Thyroid gland (tissue), 4 donors: ENCODE measurements at regions not wholly inside any gene's neighbourhood (a gene's known extent, or its start where the extent isn't known, plus 50 kb on each side); places are given as distances from the start of the nearest gene placed in this dataset.

Source experiments
- POLR2A ChIP-seq, 2 donors: fragments of 450-650 bp; IDR thresholded peaks; one replicate each; pipeline ENCODE4 v1.6.1; 2017; ENCODE audit warnings: antibody characterized with exemption in 2 of 2, mild to moderate bottlenecking in 2 of 2, moderate library complexity in 1 of 2
- TF ChIP-seq, protein P1 (sequence below), 6 experiments: fragments of 200-600 bp in 3 of 6; fragments of 450-650 bp in 3 of 6; sonication (generic) in 3 of 6; IDR thresholded peaks; one replicate each; pipeline ENCODE4 v1.5.1; 2016 to 2019; ENCODE audit warnings: antibody characterized with exemption in 6 of 6, mild to moderate bottlenecking in 2 of 6, inconsistent platforms in 1 of 6, moderate library complexity in 1 of 6

- TF ChIP-seq, protein P1, sequence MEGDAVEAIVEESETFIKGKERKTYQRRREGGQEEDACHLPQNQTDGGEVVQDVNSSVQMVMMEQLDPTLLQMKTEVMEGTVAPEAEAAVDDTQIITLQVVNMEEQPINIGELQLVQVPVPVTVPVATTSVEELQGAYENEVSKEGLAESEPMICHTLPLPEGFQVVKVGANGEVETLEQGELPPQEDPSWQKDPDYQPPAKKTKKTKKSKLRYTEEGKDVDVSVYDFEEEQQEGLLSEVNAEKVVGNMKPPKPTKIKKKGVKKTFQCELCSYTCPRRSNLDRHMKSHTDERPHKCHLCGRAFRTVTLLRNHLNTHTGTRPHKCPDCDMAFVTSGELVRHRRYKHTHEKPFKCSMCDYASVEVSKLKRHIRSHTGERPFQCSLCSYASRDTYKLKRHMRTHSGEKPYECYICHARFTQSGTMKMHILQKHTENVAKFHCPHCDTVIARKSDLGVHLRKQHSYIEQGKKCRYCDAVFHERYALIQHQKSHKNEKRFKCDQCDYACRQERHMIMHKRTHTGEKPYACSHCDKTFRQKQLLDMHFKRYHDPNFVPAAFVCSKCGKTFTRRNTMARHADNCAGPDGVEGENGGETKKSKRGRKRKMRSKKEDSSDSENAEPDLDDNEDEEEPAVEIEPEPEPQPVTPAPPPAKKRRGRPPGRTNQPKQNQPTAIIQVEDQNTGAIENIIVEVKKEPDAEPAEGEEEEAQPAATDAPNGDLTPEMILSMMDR (IDR thresholded peaks at IDR 0.05), result no peak
- no peak for TF ChIP-seq POLR2A (IDR thresholded peaks at IDR 0.05)
Observed at GRCh38 chr9:79895232-79895631, 323.5 kb downstream of the TLE4 start.
